Osteoblast (primary cell): ENCODE measurements at regions not wholly inside any gene's neighbourhood (a gene's known extent, or its start where the extent isn't known, plus 50 kb on each side); places are given as distances from the start of the nearest gene placed in this dataset.

Experiments
- DNase-seq: peaks from one replicate; pipeline ENCODE4 v3.0.0; 2011; ENCODE audit warnings: low spot score, mixed read lengths; ENCODE audit not compliant: insufficient read length; ENCODE audit errors: missing footprints
- H2AFZ ChIP-seq: 2 replicates; pipeline ENCODE4 v1.6.0; 2011; ENCODE audit warnings: mild to moderate bottlenecking, low read length
- H3K27ac ChIP-seq: 2 replicates; pipeline ENCODE4 v1.5.1; 2011; ENCODE audit warnings: mild to moderate bottlenecking, low read depth, low read length, moderate library complexity
- H3K27me3 ChIP-seq: 2 replicates; pipeline ENCODE4 v1.6.0; 2012; ENCODE audit warnings: mild to moderate bottlenecking, control low read depth, inconsistent platforms, low read length, moderate library complexity; ENCODE audit not compliant: insufficient read depth
- H3K36me3 ChIP-seq: 2 replicates; pipeline ENCODE4 v1.5.1; 2011; ENCODE audit warnings: mild to moderate bottlenecking, low read length, control low read depth, moderate library complexity; ENCODE audit not compliant: insufficient read depth
- H3K4me1 ChIP-seq: 2 replicates; pipeline ENCODE4 v1.5.1; 2011; ENCODE audit warnings: mild to moderate bottlenecking, low read length, control low read depth, moderate library complexity; ENCODE audit not compliant: insufficient read depth
- H3K4me2 ChIP-seq: 2 replicates; pipeline ENCODE4 v1.6.0; 2011; ENCODE audit warnings: mild to moderate bottlenecking, low read length; ENCODE audit not compliant: insufficient read depth
- H3K4me3 ChIP-seq: fragments of 200-600 bp; sonication (generic); 3 replicates; pipeline ENCODE4 v1.5.1; 2012; ENCODE audit warnings: mild to moderate bottlenecking, low read length, inconsistent platforms; ENCODE audit not compliant: insufficient read depth
- H3K79me2 ChIP-seq: 2 replicates; pipeline ENCODE4 v1.6.0; 2012; ENCODE audit warnings: mild to moderate bottlenecking, low read length, control low read depth, inconsistent platforms; ENCODE audit not compliant: insufficient read depth
- H3K9me3 ChIP-seq: 2 replicates; pipeline ENCODE4 v1.5.1; 2011; ENCODE audit warnings: low read depth, low read length, control low read depth
- H4K20me1 ChIP-seq: 2 replicates; pipeline ENCODE4 v1.6.0; 2012; ENCODE audit warnings: mild to moderate bottlenecking, low read length, control low read depth; ENCODE audit not compliant: insufficient read depth
- TF ChIP-seq, protein P1 (sequence below): IDR thresholded peaks from 2 replicates; pipeline ENCODE4 v1.5.1; 2011; ENCODE audit warnings: mild to moderate bottlenecking, low read depth, low read length, moderate library complexity; ENCODE audit errors: extremely low read depth

GRCh38 chr6:53199765-53200164 is 51.1 kb upstream of the GCM1 start:
- Histone ChIP-seq H3K4me2 (no peak overlapping the region), H3K4me3 (no peak overlapping the region), H3K9me3 (no peaks in the 10 kb centered on the region), H3K27me3 (no peaks in the 10 kb centered on the region), H3K27ac (no peak overlapping the region), H3K79me2 (no peaks in the 10 kb centered on the region), H3K4me1 (no peaks in the 10 kb centered on the region), H4K20me1 (no peaks in the 10 kb centered on the region), H2AFZ (no peak overlapping the region), H3K36me3 (no peaks in the 10 kb centered on the region)
- no peak for DNase-seq
- TF ChIP-seq, protein P1, sequence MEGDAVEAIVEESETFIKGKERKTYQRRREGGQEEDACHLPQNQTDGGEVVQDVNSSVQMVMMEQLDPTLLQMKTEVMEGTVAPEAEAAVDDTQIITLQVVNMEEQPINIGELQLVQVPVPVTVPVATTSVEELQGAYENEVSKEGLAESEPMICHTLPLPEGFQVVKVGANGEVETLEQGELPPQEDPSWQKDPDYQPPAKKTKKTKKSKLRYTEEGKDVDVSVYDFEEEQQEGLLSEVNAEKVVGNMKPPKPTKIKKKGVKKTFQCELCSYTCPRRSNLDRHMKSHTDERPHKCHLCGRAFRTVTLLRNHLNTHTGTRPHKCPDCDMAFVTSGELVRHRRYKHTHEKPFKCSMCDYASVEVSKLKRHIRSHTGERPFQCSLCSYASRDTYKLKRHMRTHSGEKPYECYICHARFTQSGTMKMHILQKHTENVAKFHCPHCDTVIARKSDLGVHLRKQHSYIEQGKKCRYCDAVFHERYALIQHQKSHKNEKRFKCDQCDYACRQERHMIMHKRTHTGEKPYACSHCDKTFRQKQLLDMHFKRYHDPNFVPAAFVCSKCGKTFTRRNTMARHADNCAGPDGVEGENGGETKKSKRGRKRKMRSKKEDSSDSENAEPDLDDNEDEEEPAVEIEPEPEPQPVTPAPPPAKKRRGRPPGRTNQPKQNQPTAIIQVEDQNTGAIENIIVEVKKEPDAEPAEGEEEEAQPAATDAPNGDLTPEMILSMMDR: no peak

GRCh38 chr6:53199156-53199555 is 50.5 kb upstream of the GCM1 start:
- Histone ChIP-seq H3K4me1 (no peaks in the 10 kb centered on the region), H2AFZ (no peak overlapping the region), H3K36me3 (no peaks in the 10 kb centered on the region), H3K27ac (no peak overlapping the region), H3K9me3 (no peaks in the 10 kb centered on the region), H3K4me3 (no peak overlapping the region), H3K79me2 (no peaks in the 10 kb centered on the region), H4K20me1 (no peaks in the 10 kb centered on the region), H3K27me3 (no peaks in the 10 kb centered on the region), H3K4me2 (no peak overlapping the region)
- no peak for DNase-seq
- TF ChIP-seq, protein P1: no peak
